8988T (cell line): ENCODE measurements at regions not wholly inside any gene's neighbourhood (a gene's known extent, or its start where the extent isn't known, plus 50 kb on each side); places are given as distances from the start of the nearest gene placed in this dataset.

Experiments
- DNase-seq: peaks from one replicate; pipeline ENCODE4 v3.0.0; 2011

DNA sequence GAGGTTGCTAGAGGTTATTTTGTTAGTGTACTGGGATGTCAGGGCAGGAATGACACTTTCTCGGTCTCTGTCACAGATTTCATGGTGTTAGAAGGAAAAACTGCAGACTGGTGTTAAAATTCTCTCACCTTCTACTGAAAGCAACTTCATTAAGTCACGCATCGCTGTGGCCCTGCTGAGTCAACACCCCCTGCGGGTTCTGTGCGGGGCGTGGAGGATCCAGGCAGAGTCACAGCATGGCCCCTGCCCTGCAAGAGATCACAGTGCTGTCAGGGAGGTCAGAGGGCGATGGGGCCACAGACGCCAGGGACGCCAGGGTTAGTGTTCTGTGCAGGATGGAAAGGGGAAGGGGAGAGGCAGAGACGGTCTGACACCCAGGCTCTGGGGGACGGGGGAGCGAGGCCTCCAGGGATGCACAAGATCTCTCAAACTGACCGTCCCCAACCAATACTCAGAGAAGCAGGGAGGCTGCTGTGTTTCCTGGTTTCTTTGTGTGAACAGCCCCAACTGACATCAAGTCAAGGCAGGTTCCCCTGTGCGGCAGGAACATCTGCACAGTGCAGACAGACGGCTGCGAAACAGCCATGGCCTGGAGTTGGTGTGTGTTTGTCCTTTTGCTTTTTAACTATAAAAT lies 354.9 kb upstream of the SALL3 start:
- no peak for DNase-seq

DNA sequence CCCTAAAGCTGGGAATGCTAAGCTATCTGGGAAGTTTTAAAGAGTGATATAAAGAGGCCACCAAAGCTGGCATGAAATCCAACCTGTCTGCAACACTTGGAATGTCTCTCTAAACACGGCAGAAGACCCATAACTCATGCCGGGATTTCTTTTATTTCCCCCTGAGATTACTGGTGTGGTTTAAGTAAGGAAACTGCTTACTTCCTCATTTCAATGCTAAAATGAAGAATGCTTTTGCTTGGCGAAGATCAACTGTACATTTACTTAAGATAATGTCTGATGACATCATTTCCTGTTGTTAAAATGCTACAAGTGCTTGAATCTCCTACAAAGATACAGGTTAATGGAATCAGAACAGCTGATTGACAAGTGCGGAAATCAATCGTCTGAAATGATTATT lies 353.8 kb upstream of the SALL3 start:
- no peak for DNase-seq

DNA sequence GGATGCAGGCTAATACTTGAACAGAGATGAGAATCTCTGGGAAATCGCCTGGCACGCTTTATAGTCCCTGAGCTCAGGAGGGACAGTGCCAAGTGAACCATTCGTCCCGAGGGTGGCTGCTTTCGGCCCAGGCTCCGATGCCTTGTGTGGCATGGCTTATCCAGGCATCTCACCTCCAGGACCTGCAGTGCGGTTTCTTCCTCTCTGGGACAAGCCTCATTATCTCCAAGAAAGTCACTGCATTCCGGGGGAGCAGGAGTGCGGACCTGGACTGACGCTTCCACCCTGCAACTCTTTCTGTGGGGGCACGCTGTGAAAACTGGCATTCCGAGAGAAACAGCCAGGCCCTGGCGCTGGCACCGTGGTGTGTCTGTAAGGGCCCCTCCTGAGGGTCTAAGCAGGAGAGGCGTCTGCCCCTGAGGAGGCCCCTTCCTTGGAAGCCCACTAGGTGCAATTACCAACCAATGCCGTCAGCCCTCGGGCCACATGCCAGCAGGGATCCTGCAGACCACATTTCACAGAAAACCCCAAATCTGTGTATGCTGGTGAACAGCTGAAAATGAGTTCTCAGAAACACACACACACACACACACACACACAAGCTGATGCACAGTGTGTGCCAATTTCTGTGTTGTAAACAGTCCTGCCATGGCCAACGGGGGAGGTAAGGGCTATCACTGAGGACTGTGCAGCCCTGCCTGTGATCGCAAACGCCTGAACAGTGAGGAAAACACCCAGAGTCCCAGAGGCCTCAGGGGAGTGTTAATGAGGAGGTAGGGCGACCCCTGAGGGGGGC lies 351.9 kb upstream of the SALL3 start:
- DNase-seq: no peak

DNA sequence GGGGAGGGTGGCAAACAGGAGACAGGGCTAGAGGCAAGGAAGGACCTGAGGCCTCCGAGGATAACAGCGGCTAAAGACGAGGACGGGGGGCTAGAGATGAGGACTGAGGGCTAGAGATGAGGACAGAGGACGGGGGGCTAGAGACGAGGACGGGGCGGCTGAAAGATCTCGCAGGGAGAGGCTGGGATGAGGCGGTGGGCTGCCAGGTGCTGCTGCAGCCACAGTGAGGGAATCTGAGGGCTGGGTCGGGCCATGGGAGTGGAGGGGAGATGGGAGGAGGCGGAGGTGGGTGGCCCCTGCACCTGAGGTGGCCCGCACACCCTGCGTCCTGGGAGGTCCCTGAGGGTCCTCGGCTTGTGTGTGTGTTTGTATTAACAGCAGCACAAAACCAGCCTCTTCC lies 350.2 kb upstream of the SALL3 start:
- no peak for DNase-seq

DNA sequence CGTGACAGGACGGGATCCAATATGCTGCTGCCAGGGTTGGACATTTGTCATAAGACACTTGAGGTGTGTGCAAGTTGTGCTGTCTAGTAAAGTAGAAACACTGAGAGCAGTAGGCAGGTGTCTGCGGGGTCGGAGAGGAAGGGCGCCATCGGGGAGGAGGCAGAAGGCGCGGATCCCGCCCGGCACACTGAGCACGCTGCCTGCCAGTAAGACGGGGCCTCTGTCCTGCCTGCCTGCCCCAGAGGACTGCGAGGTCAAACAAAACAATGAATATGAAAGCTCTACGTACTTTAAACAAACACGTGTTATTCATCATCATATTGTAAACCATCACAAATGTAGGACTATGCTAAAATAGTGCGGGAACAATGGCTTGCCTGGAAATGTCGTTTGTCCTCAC lies 349.3 kb upstream of the SALL3 start:
- no peak for DNase-seq

DNA sequence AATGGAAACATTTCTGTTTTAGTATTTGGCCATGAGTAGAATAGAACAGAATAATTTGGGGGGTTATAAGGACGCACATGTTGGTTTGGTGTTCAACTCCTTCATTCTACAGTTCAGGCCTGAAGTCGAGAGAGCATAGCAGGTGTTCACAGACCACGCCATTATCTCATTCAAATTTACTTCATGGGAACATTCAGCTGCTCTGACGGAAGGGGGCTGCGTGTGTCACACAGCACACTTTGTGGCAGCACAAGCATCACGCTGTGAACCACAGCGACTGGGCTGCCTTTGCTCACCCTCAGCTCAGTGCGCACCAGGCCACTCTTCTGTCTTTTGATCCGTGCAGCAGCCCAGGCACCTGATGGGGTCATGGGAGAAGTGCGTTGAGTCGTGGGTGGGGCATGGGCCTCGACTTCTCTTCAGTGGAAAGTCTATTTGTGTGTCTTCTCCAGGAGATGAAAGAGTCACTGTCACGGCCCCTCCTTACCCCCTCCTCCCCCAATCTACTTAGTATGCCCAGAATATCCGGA lies 348.6 kb upstream of the SALL3 start:
- DNase-seq: no peak

DNA sequence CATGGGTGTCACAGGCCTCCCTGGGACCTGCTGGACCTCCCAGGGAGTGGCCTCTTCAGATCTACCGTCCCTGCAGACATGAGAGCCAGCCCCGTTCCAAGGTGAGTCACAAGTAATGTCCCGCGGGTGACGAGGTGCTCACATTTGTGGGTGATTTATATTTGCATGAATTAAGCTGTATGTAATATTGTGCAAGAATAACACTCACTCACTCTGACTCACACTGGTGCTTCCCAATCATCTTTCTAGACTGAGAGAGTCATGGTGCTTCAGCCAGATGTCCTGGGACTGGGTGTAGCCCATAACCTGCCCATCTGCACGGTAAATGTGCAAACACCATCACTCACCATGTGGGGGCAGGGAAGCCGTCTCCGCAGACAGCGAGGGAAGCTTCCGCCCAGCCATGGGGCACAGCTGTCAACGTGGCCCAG lies 347.5 kb upstream of the SALL3 start:
- no peak for DNase-seq

DNA sequence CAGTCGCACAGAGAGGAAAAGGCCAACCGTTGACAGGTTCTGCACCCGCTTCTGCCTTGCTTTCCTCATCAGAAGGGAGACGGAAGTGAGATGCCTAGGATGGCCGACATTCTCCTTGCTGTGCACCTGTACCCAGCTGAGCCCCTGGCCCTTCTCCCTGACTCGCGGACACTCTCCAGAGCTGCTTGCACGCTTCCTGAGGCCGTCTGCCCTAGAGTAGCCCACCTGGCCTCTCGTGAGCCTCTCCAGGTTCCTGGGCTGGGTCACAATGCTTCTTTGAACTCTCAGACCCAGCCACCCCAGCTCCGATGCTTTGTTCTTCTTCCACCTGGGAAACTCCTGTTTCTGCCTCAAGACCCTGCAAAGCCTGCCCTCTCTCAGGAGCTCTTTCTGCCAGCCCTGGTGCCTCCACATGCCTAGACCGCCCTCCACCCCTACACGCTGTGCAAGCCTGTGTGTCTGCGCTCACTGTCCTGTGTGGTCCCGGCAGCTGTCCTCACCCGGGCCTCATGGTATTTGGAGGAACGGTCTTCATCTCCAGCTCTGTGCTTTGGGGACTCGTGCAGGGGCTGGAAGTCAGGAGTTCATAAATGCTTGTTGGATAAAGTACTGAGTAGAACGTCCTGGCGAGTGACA lies 345.4 kb upstream of the SALL3 start:
- no peak for DNase-seq

DNA sequence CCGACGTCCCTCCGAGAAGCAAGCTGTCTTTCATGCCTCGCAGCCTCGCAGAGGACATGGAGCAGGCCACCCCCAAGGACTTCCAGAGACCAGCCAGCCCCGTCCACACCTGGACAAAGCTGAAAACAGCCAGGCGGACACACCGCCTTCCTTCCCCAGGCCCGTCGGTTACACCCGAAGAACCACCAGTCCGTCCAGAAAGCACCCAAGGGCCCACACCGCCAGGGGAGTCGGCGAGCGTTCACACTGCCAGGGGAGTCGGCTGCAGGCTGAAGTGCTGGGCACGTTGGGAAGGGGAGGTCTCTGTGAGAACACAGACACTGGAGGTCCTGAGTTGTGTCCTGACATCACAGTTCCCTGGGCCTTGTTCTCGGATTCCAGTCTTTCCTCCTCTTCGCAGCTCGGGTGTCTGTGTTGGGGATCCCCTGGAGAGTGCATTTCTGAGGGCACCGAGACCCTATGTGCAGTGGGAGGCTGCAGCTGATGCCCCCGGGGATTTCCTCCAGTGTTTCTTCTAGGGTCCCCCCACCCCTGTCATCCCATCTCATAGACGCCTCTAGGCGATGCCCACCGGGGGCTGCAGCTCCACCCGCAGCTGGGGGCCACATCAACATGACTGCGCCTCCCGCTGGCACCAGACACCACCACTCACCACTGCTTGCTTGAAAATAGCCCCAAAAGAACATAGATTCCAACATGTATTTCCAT lies 344.4 kb upstream of the SALL3 start:
- no peak for DNase-seq

DNA sequence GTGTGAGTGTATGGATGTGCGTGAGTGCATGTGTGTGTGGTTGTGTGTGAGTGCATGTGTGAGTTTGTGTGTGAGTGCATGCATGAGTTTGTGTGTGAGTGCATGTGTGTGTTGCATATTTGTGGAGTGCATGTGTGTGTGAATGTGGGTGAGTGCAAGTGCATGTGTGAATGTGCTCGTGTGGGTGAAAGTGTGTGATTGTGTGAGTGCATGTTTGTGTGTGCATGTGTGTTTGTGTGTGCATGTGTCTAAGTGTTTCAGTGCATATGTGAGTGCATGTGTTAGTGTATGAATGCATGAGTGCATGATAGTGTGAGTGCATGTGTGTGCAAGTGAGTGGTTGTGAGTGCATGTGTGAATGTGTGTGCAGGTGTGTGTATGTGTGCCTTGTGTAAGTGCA lies 343.4 kb upstream of the SALL3 start:
- DNase-seq: no peak

DNA sequence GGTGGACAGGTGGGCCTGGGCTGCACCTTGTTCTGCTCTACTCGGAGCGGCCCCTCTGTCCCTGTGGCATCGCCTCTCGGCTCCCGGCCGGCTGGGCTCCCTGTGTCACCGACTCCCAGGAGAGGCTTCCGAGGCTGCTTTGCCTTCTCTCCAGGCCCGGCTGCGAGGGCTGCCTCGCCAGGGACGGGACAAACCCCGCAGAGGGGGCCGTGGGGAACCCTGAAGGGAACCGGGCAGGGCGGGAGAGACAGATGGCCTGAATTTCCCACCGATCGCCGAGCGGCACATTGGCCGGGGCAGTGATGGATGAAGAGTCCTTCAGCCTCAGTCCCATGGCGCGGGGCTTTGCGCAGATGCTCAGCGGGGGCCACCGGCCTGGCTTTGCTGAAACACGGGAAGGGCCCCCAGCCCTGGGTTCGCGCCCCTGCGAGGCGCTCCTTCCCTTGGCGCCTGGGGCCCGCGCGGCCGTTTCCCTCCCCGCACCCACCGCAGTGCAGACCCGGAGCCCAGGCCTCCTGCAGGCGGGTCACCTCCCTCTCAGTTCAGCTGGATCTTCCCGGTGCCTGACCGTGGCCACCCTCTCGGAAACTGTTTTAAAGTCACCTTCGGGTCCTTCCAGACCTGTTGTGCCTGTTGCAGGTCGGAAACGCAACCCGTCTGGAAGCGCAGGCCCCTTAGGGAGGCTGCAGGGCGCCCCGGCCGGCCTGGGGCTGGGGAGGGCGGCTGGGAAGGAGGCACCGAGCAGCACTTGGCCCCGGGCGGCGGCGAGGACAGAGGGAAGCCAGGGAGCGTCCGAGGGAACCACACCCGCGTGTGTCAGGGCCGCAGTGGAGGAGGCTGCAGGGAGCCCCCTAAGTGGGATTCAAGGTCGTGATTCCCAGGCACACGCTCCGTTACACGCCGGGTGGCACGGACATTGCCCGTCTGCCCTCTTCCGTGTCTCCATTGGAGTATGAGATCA lies 341.9 kb upstream of the SALL3 start:
- DNase-seq: no peak

DNA sequence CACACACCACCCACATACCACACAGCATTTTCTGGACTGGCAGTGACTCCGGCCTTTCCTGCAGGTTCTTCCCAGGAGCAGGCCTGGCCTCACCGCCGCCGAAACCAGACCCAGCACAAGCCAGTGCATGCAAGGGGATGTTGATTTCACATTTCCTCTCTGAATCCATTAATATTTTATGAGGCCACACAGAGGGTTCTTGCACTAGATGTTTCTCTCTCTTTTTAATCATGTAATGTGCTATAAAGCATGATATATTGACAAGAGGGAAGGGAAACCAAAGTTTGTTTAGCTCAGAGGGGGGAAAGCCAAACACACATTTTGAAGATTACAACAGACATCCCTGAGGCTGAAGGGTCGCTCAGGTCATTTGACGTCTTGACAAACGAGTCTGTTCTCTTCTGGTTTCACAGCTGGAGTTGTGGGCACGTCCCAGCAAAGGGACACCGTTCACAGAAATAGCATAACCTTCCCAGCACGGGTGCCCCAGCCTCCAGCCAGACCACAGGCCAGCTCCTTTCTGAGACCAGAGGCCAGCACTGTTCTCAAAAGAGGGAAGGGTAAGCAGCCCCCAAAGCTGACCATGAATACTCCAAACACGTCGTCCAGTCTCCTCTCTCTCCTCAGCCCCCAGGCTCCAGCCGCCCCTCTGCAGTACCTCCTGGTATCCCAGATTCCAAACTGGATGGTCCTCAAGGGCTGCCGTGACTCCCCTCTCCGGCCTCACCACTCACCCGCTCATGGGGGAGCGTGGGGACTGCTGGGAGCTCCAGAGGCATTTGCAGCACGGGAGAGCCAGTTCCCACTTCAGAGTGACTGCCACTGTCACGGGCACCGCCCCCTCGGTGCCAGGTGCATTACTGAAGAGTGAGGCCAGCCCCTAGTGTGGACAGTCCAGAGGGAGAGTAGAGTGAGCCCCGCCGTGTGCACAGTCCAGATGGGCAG lies 340.3 kb upstream of the SALL3 start:
- no peak for DNase-seq

DNA sequence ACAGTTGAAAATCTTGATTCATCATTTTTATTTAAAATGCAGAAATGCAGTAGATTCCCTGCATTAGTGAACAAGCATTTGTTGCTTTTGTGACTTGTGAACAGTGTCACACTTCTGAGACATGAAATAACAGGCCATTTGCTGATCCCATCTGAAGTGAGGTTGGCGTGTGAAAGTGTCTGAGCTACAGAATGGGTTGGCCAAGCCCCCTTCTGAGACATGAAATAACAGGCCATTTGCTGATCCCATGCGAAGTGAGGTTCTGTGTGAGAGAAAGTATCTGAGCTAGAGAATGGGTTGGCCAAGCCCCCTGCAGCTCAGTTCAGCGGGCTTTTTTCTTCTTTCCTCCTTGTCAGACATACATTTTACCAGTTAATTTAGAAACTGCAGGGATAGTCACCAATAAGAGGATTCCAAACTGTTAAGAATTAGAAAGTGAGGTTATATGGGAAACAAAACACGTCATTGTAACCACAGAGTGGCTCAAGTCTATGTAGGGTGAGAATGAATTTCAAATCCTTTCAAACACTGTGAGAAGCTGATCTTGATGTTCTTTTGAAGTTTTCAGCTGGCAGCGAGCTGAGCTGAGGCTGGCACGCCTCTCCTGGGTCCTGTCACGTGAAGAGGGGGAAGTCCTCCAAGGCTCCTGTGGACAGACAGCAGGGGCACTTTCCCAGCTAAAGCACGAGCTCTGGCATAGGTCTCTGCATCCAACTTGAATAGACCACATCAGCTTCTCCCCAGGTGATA lies 339.2 kb upstream of the SALL3 start:
- DNase-seq: no peak

DNA sequence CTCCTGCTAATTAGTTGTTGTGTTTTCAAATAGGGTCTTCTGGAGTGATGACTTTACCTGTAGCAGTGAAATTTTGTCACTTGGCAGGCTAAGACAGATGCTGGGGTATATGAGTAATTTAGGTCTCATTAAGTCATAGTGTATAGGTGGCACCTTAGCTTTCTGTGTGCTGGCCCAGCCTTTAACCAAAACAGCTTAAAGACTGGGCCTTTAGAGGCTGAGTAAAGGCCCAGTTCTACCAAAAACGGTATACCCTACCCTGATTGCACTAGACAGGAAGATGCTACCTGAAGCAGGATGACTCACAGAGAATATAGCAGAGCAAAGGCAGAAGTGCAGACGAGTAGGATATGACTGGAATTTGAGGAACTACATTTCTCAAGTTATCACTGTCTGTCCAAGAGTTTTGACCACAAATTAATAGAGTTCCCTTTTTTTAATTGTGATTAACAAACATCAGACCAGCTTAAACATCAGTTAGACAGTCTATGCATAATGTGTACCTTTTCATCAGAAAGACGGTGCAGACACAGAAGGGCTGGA lies 337.9 kb upstream of the SALL3 start:
- DNase-seq: no peak

DNA sequence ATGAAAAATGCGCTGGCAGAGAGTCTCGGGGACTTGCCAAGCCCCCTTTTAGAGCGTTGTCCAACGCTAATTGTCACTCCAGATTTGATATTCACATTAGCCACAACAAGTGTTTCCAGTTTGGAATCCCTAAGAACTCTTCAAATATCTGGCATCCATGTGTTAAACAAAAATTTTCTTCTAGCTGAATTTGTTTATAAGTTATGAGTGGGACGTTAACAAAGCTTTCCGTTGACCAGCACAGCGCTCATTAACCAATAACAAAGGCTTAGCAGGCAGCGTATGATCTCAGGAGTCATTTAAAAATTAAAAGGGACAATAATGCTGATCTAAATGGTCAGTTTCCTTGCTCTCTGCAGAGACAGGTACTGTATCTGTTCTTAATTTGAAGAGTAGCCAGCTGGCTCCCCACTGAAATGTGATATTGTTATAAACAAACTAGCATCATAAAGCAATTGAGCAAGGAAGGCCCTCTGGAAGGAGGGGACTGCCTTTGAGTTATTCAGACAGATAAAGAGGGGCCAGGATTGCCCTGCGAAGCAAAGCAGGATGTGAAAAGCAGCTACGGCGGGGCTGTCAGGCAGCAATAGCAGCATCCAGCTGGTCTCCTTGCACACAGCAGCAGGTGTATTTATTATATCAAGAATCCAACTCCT lies 337.2 kb upstream of the SALL3 start:
- no peak for DNase-seq

DNA sequence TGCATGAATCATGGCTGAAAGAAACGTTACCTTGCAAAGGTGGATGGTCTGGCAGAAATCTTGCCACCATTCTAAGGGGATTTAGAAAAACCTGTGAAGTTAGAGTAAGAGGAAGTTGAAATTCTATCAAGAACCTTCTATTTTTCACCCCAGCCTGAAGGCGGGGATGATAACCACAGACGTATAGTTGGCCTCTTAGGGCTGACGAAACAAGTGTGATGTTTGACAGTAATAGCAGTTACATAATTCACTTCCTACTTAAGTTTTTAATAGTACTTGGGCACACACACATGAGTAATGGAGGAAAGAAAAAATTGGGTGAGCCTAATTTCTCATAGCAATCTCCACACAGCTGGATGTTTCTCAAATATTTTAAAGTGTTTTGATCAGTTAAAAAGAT lies 336.6 kb upstream of the SALL3 start:
- no peak for DNase-seq

DNA sequence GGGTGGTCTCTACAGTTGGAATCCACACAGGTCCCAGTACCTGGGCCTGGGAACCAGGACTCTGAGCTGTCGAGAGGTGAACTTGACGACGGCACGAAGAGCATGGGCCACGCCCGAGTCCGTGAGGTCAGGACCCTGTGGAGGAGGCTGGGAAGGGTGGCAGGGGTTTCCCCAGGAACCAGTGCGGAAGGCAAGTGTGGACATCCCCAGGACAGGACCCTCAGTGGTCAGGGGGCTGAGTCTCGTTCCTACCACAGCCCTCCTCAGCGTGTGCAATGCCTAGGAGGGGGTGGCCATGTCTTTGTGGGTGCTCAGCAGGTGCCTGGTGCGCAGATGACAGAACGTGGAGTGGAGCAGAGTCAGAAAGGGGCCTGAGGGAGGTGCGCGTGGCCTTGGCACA lies 335.6 kb upstream of the SALL3 start:
- DNase-seq: no peak

DNA sequence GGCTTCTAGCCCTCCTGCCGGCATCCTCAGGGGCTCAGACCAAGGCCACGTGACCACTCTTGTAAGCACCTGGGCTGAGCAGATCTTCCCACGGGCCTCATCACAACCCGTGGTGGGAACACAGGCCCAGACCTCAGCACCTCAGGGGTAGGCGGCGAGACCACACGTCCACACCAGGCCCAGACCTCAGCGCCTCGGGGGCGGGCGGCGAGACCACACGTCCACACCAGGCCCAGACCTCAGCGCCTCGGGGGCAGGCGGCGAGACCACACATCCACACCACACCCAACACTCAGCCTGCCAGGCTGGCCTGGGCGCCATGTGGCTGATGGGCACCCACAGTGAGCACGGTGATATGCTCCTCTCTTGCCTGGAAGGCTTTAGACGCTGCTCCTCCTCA lies 334.4 kb upstream of the SALL3 start:
- no peak for DNase-seq

DNA sequence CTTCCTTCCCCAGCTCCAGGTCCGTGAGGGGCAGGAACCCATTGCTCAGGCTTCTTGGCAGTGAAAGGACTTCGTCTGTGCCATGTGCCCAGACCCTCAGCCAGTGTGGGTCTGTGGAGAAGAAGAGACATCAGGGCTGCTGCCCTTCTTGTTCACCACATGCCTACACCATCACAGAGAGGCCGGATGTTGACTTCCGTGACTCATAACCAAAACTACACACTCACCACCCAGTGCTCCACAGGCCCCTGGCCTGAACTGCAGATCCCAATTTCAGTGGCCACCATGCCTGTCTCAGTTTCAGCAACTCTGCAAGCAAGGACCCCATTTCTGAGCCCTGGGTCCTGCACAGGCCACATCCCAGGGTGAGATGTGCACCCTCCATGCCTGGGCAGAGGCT lies 332.6 kb upstream of the SALL3 start:
- no peak for DNase-seq
